GM13977 (cell line): ENCODE measurements at regions not wholly inside any gene's neighbourhood (a gene's known extent, or its start where the extent isn't known, plus 50 kb on each side); places are given as distances from the start of the nearest gene placed in this dataset.

Experiments used
- DNase-seq: peaks from one replicate; pipeline ENCODE4 v3.0.0; 2012; ENCODE audit warnings: low spot score
- CTCF ChIP-seq: IDR thresholded peaks from 2 replicates; pipeline ENCODE4 v1.5.1; 2012; ENCODE audit warnings: mild to moderate bottlenecking, control low read depth; ENCODE audit not compliant: insufficient read depth; ENCODE audit errors: extremely low read depth, missing control alignments
- in situ Hi-C: fragments of 300-500 bp; cut with MboI; formaldehyde crosslinking; loops from one replicate; pipeline ENCODE4 v1.12.0; 2022; ENCODE audit warnings: low sequenced_read_pairs, low pct_unique_long_range_greater_than_20kb, mixed read lengths, inconsistent platforms; ENCODE audit not compliant: unreplicated experiment

GRCh38 chr15:66897416-66897815, 168.0 kb upstream of the SMAD3 start:
- TF ChIP-seq CTCF, result no peak
- in situ Hi-C loops, result no loop called here
- no peak for DNase-seq

GRCh38 chr15:66897971-66898370, 167.4 kb upstream of the SMAD3 start:
- in situ Hi-C loops, result no loop called here
- no peak for DNase-seq
- no peak for TF ChIP-seq CTCF

GRCh38 chr15:66898656-66899386, 166.6 kb upstream of the SMAD3 start:
- in situ Hi-C loops, result no loop called here
- DNase-seq, result no peak
- TF ChIP-seq CTCF, result no peak

DNA sequence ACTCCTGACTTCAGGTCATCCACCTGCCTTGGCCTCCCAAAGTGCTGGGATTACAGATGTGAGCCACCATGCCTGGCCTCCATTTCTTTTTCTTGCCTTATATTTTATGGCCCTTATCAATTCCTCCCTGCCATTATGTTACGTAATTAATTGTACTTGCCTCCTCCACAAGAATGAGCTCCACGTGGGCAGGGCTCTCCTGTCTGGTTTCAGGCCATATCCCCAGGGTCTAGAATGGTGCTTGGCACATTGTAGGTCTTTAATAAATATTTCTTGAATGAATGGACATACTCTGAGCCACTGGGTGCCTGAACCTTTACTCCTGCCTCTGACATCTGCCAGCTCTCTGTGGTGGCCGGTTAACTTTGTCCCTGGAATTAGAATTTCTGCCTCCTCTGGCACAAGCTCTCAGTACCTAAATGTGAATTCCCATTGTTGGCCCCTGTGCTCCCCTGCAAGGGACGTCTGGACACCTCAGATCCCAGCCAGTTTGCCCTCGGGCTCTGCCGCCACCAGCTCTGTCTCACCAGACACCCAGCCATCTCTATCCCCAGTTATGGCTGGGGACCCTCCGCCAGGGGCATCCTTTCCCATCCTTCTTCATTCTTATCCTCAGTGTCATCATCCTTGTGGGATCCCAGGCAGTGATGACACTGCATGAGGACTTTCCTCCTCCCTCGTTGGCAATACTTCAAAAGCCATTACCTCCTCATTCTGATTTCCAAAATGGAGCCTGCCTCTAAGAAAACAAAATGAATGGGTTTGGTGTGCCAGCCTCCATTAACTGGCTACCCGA, 165.6 kb upstream of the SMAD3 start:
- DNase-seq, result no peak
- in situ Hi-C loops, result no loop called here
- TF ChIP-seq CTCF, result no peak

DNA sequence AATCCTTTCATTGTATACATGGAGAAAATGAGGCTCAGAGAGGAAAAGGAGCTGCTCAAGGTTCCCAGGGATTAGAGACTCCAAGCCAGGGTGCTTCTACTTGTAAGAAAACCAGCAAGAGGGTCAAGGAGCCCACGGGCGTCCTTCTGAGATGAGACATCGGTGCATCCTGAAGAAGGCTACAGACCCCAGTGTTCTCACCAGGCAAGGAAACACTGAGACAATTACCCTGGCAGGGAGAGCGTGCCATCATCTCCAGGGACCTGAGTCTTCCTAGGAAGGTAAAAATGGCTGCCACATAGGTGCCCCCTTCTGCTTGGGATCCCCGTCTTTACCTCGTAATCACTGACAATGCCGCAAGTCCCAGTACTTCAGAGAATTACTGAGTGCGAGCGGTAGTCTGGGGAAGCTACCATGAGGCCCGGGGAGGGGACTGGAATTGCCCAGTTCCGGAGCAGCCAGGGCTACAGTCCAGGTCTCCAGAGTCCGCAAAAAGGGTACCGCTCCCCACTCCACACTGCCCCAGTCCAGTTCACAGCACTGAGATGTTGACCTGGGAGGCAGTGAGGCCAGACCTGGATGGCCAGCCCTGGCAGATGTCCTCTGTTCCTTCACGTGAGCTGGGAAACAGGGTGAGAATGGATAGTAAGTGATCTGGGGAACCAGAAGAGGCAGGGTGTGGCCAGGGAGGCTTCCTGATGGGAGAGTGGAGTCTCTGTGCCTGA, 164.7 kb upstream of the SMAD3 start:
- DNase-seq, result no peak
- in situ Hi-C loops, result no loop called here
- TF ChIP-seq CTCF, result no peak

DNA sequence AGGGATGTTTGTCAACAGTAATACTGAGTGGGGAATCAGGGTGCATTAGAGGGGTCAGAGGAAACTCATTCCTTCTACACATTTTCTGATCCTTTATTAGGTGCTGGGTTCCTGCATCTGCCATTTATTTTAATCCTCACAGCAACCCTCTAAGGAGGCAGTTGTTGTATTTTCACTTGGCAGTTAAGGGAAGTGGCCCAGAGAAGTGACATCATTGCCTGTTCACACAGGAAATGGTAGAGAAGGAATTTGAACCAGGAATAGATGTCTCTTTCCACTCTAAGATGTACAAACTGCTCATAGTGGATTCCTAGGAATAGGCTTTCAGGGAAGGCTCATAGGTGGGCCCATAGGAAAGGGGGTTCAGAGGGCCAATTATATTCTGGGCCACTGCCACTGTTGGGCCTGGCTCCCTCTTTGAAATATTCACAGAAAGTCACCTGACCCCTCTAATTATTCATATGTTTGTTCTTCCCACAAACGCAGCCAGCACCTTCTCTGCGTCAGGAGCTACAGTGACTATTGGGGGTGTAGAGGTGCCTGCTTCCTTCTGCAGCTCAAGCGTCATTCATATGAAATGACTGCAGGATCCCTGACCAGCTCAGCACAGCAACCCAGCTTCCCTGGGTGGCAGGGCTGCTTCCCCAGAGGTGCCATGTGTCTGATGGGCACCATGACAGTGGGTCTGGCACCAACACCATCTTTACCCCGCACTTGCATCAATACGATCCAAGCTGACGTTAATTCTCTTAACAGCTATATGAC, 163.9 kb upstream of the SMAD3 start:
- in situ Hi-C loops, result no loop called here
- TF ChIP-seq CTCF, result no peak
- no peak for DNase-seq
